Pulmonary artery endothelial cell (primary cell): ENCODE measurements at regions not wholly inside any gene's neighbourhood (a gene's known extent, or its start where the extent isn't known, plus 50 kb on each side); places are given as distances from the start of the nearest gene placed in this dataset.
"Not testable (repeated sequence)": the region's sequence is repeated elsewhere in the genome, so short reads cannot be mapped to it uniquely, and the experiment has no call there.

ENCODE experiments used
- DNase-seq: peaks from one replicate; pipeline ENCODE4 v3.0.0-alpha.2; 2011; ENCODE audit warnings: low read depth, low spot score

DNA sequence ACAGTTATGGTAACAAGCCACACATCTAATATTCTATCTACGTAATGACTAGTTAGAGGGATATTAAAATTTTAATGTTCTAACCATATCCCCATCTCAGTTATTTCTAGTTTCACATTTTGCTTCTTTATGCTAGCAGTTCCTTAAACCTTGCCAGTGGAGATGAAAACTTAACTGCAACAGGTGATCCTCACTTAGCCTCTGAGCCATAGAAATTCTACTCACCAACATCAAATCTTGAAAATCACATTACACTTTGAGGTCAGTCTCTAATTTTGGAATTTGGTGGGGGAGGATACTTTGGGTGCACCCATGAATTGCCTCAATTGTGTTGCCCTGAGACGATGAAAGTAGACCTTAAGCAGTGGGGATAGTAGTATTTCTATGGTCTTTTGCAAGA lies 256.4 kb downstream of the GATA3 start:
- DNase-seq = no peak

DNA sequence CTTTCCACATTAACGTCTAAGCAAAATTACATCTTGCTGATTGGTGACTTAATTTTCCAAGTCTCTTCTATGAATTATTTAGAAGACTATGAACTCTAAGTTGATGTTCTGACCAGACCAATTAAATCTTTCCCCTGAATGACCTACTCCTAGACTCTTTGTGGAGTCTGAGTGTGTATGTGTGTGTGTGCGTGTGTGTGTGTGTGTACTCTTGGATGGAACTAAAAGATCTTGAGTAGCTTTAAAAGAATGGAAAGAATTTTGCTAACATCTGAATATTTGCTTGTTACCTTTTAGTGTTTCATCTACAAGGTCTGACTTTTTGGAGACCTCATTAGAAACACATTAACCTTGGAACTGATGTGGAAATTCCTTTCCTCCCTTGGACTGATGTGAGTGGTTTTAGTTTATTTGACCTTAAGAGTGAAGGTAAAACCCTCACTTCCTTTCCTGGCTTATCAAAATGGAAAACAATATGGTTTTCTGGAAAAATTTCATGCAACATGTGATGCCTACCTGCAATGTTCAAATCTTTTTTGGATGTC lies 257.1 kb downstream of the GATA3 start:
- DNase-seq = no peak

DNA sequence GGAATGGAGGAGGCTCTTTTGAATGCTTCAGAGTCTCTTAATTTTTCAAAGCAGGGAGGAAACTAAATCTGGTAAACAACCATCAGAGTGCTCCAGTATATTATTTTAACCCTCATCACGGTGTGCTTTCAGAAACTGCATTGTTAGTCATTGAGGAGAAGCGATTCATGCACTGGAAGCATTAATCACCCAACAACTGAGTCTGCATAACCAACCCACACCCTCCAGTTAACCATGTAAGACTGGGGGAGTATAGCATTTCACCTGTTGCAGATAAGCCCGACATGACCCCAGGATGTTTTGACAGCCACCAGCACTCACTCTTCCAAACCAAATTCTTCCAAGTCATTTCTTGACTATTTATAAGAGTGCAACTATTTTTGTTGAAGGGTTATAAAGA lies 257.6 kb downstream of the GATA3 start:
- no peak for DNase-seq

DNA sequence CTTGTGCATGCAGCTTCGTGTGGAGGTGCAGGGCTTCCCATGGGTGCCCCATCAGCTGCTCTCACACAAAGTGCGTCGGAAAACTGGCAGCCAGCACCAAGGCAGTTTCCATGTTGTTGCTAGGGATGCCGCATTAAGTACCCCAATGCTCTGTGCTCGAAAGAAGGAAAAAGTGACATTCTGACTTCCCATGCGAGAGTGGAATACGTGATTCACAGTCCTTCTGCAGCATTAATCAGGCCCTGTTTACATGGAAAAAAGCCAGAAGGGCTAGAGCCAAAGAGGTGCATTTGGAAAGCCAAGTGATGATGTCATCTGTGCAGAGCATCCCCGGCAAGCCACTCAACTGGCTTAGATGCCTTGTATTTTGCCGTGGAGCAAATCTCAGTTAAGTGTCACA lies 258.3 kb downstream of the GATA3 start:
- no peak for DNase-seq

DNA sequence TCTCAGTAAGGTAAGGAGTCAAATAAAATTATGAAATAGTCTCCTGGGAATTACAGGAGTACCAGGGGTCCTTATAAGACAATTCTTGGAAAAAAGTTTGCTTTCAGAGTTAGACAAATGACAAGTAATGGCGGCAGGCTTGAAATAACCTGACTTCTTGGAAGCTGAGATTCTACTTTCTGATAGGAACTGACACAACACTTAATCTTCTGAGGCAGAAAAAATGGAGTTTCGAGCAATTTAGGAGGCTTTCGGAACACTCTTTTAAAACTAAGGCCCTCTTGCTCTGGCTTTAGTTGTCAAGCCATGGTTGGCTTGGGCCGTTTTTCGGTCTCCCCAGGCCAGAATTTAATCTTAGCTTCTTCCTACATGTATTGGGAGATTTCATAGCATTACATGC lies 260.0 kb downstream of the GATA3 start:
- DNase-seq = no peak

DNA sequence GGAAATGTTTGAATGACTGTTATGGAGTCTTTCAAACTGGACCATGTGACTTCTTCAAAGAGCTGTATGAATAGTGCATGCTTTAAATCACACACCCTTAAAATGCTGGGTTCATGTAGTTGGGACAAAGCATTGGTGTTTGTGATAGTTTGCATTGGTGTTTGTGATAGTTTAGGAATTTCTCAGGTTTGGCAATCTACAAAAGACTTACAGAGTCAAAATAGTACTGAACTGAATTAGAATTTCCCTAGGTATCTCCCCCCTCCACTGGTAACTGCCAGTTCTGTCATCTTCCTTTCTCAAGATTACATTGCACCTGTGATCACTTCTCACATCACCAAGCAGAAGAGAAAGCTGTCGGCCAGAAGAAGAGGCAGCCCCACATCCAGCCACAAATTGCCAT lies 261.1 kb downstream of the GATA3 start:
- DNase-seq = no peak

DNA sequence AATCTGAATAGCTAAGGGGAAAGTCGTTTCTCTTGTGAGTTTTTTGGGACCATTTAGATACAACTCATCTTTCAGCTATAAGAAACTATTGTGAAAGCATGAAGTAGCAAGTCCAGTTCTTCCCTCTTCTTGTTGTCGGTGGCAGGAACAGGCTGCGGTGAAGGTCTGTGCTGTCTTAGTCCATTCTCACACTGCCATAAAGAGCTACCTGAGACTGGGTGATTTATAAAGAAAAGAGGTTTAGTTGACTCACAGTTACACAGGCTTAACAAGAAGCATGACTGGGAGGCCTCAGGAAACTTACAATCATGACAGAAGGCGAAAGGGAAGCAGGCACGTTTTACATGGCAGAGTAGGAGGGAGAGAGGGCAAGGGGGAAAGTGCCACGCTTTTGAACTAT lies 261.8 kb downstream of the GATA3 start:
- no peak for DNase-seq

DNA sequence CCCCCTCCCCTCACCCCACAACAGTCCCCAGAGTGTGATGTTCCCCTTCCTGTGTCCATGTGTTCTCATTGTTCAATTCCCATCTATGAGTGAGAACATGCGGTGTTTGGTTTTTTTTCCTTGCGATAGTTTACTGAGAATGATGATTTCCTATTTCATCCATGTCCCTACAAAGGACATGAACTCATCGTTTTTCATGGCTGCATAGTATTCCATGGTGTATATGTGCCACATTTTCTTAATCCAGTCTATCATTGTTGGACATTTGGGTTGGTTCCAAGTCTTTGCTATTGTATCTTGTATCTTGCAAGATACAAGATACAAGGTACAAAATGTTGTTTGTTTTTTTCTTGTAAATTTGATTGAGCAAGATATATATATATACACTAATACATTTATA lies 263.9 kb downstream of the GATA3 start:
- not testable (repeated sequence) for DNase-seq

DNA sequence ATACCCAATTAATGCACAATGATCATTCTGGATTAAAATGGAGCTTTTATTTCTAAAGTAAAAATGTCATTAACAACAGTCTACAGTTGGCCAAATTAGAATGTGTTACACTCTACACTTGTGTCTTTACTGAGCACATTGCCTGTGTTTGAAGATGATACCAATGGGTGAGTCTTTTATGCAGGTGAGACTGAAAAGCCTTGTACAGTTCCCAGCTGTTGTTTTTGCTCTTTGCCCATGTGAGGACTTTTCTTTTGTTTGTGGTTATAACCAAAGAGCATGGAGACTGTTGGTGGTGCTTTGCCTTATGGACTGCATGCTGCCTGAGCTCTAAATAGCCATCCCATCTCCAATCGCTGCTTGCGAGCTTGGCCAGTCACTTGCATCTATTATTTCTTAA lies 264.5 kb downstream of the GATA3 start:
- DNase-seq = no peak

DNA sequence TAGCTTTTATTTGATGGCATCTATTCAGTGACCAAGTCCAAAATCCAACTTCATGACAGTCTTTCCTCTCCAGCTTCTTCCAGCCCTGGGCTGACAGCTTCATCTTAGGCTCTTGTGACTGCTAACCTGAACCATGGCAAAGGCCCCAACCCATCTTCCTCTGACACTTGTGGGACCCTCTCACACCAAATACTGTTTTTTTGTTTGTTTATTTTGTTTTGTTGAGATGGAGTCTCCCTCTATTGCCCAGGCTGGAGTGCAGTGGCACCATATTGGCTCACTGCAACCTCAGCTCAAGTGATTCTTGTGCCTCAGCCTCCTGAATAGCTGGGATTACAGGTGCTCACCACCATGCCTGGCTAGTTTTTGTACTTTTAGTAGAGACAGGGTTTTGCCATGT lies 265.2 kb downstream of the GATA3 start:
- no peak for DNase-seq

DNA sequence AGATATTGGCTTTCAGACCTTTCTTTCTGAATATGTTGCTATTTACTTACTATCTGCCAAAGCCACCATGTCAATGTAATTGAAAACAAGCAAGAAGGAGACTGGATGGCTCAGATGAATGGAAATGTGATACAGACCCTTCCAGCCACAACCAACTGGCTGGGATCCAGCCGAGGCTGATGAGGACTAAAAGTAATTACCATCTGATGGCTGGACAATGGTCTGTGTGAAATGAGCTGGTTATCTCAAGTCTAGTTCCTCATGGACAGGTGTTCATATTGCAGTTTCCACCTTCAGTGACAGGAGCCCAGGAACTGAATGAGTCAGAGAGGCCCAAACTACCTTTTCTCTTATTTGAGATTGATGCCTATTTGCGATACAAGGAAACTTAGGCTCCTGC lies 267.5 kb downstream of the GATA3 start:
- no peak for DNase-seq

DNA sequence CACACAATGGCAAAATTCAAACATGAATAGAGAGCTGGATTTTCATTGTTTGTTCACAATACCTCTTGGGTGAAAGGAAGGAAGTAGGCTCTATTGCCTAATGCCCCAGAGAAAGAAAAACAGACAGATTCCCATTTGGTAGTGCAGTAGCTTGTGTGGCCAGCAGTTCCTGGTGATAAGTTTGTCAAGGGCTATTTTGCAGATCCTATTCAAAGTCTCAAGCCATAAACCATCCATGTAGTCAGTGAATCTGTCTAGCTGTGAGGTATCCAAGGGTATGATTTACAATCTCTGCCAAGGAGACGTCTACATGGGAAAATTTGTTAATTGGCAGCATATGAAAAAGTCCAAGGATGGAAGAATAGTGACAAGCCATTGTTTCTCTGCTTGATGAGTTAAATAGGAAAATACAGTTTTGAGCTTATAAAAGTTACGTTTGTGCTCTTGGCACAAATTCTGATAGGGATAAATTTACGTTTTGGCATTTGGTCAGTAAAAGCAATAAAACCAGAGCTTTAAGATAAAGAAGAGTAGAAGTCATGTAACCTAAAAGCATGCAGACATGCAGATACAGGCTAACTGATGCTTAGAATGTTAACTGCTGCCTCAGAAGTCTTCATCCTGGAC lies 269.1 kb downstream of the GATA3 start:
- DNase-seq = no peak

DNA sequence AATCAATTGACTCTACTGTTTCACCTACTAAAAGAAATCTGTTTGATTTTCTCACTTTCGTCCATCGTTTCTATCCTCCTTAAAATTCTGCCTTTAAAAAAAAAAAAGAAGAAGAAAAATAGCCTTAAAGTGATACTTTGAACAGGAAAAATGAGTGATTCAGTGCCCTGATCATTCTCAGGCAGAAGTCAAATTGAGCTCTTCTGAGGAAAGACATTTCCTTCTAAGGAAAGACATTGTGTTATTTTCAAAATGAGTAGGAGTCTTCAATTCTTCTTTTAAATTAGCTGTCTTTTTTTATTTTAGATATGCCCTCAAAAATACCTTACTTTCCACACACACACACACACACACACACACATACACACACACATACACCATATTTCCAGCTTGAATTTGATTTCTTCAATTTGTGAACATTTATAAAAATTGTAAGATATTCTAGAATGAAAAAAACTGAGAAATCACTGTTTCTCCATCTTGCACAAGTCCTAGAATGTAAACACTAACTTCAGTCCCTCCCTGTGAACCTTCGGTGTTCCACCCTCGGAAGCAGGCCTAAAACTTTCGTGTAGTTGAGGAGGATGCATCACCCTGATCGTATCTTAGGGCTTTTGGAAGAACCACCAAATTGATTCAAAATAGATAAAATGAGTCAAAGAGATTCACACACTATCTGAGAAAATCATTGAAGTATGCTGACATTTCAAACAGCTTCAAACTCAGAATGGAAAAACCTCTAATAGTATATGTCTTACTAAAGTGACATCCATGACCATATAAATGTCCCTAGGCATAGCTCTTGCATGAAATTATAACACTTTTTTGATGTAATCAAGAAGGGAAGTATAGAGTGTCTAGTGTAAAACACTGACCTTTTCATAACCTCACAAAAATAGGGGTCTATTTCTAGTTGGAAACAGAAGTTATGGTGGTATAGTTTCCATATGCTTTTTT lies 270.8 kb downstream of the GATA3 start:
- DNase-seq = no peak

DNA sequence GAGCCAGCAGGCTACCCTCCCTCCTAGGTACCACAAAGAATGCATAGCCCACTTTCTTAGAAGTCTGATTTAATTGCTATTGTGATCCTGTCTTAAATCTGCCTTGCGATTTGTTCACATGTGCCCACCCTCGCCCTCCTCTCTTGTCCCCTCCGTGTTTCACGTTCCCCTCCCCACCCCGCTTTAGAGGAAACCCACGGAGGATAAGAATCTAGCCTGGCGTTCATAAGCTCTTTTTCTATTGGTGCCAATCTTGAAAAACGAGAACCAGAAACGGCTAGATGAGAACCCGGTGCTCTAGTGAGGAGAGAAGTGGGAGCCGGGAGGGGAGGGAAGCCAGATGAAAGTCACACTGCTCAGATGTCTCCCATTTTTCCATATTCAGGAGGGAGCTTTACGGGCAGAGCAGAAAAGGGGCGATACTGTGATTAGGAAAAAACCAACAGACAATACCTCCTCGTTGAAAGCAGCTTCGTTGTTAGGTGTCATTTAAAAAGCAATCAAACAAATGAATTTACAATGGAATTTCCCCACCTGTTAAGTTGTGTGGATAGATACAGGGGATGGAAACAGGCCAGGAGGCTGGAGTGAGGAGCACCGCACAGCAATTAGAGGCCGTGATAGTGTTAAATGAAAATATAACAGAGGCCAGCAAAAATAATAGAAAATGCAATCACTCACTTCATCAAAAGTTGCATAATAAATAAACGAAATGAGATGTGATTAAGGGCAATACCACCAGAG lies 272.1 kb downstream of the GATA3 start:
- no peak for DNase-seq

DNA sequence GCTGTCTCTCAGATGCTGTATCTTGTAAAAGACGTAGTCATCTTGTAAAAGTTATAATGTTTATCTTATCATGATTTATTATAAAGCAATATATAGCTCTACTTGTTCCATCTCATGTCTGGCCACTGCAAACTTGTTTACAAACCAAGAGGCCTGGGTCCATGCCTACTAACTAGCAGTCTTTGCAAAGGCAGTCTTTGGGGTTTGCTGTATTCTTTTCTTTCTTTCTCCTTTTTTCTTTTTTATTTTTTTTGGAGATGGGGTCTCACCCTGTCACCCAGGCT lies 272.6 kb downstream of the GATA3 start:
- DNase-seq = no peak

DNA sequence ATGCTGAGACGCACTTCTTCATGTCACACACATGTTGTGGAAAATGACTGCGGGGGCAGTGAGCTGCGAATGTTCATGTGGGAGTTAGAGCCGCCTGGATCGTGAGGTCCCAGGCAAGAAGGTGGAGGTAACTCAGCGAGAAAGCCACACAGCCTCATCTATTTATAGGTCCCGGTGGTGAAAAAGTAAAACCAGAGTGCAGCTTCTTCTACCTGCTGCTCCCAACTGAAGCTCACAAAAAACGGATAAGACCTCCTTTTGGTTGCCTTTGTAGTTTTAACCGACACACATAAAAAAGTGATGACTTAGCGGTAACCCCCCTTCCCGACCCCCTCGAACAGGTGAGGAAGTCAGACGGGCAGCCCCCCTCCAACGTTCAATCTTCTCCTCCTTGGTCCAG lies 276.9 kb downstream of the GATA3 start:
- no peak for DNase-seq

DNA sequence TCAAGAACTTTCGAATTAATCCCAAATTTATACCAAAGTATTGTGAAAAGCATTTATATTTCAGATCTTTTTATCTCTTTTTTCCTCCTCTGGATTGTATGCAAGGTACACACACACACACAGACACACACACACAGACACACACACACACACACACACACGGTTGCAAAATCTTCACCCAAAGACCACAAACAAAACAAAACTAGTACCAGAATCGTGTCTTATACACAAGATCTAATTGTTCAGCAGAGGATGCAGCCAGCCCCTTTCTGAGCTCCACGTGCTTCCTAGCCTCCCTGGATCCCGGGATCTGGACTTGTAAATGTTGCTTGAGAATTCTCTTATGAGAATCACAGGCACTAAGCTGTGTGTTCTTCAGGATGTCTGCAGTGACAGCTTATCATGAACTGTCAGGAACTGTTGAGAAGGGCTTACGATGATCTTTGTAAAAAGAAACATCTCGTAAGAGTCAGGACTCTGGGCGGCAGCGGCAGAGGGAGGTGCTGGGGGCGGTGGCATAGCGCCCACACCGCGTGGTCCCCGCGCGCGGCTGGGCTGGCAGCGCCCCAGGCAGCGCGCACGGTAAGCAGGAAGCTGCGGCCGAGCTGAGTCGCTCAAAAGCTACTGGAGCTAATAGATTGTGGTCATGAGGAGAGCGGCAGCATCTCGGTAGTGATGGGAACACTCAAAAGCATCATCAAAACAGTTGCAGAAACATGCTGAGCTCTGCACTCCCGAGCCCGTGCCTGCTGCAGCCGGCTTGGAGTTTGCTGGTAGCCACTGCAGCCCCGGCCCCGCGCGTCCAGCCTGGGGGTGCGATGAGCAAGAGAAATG lies 277.6 kb downstream of the GATA3 start:
- no peak for DNase-seq

DNA sequence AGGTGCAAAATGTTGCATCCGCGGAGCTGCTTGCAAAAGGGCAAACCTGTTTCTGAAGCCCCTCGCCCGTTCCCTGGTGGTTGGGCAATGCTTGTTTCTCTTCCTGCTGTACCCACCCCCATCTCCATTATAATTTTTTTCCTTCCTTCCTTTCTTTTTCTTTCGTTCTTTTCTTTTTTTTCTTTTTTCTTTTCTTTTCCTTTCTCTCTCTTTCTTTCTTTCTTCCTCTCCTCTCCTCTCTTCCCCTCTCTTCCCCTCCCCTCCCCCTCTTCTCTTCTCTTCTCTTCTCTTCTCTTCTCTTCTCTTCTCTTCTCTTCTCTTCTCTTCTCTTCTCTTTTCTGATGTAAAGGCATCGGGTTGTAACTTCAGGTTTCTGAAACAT lies 278.2 kb downstream of the GATA3 start:
- DNase-seq = no peak

DNA sequence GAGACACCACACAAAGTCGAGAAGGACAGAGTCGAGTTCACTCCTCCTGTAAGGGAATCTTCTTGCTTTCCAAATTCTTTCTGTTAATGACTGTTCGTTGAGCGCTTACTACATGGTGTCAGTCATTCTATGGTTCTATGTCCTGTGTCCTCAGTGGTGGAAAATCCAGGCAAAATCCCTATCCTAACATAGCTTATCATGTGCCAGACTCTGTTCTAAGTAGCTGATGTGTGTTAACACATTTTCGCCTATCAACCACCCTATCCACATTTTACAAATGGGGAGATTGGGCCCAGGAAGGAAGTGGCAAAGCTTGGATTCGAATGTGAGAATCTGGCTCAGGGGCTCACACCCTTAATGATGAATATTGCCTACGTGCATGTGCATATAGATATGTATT lies 280.1 kb downstream of the GATA3 start:
- DNase-seq = no peak

DNA sequence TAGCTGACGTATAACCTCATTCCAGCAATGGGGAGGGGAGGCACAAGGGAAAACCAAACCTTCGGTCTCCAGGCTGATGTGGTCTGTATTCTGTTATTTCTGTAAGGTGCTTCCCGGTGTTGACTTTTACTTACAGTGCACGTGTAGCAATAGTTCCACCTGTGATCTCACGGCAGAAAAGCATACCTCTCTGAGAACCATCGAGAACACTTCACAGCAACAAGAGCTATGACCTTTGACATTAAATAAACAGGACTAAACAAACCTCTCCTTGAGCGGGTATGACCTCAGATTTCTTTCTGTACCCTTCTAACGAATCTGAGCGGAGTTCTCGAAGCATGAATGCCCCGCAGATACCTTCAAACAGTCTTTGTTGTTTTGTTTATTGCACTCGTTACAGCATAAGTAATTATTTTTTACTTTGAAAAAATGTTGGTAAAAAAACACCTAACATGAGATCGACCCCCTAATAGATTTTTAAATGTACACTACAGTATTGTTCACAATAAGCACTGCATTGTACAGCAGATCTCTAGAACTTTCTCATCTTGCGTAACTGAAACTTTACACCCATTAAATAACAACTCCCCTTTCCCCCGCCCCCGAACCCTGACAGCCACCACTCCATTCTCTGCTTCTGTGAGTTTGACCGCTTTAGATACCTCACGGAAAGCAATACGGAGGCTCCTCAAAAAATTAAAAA lies 282.3 kb downstream of the GATA3 start:
- DNase-seq = no peak

DNA sequence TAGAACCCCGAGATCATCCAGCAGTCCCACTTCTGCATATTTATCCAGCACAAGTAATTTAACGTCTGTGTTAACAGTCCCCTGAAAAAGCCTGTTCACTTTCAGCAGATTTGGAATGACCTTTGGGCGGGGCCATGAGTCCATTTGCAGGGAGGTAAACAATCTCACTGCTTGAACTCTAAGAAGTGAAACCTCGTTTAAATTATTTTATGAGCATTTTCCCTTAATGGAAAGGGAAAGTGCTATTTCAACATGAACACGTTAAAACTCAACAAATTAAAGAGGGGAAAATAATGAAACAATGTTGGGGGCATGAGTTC lies 282.8 kb downstream of the GATA3 start:
- no peak for DNase-seq
